Psoas muscle (tissue), 7 donors: ENCODE measurements at regions not wholly inside any gene's neighbourhood (a gene's known extent, or its start where the extent isn't known, plus 50 kb on each side); places are given as distances from the start of the nearest gene placed in this dataset.

ENCODE experiments used
- ATAC-seq, 4 donors: fragments of 200-7000 bp; cut with Tn5 transposase; one replicate each; pipeline ENCODE4 v1.9.1; 2020; ENCODE audit warnings: moderate library complexity in 3 of 4, mild to moderate bottlenecking in 2 of 4
- DNase-seq, 2 donors: peaks; one replicate each; pipeline ENCODE4 v3.0.0-alpha.2; 2020
- H3K27ac ChIP-seq: fragments of 200-600 bp; one replicate; pipeline ENCODE4 v1.8.0; 2022
- H3K27me3 ChIP-seq, 3 donors: fragments of 200-600 bp in 1 of 3; one replicate each; pipeline versions ENCODE4 v1.6.1 to v1.8.0; 2013 to 2022; ENCODE audit warnings: low read length in 2 of 3, mild to moderate bottlenecking in 2 of 3, moderate library complexity in 1 of 3; ENCODE audit not compliant: insufficient read depth in 3 of 3
- H3K36me3 ChIP-seq, 2 donors: fragments of 200-600 bp in 1 of 2; one replicate each; pipeline versions ENCODE4 v1.6.1 to v1.8.0; 2013 to 2022; ENCODE audit warnings: low read depth in 1 of 2, mild to moderate bottlenecking in 1 of 2, moderate library complexity in 1 of 2; ENCODE audit not compliant: insufficient read depth in 1 of 2
- H3K4me1 ChIP-seq: fragments of 200-600 bp; one replicate; pipeline ENCODE4 v1.8.0; 2022
- H3K4me3 ChIP-seq: fragments of 200-600 bp; one replicate; pipeline ENCODE4 v1.8.0; 2022; ENCODE audit warnings: mild to moderate bottlenecking
- H3K9me3 ChIP-seq: fragments of 200-600 bp; one replicate; pipeline ENCODE4 v1.8.0; 2022
- CTCF ChIP-seq: fragments of 200-600 bp; IDR thresholded peaks from one replicate; pipeline ENCODE4 v1.8.0; 2022; ENCODE audit warnings: antibody characterized with exemption
- WGBS, 3 donors: extraction: QIAGEN DNeasy Blood & Tissue Kit; methylation state at CpG; one replicate each; pipeline versions ENCODE4 v1.1.6 to v1.1.7; 2013; 5-methylcytosine and 5-hydroxymethylcytosine counted together
- intact Hi-C, 2 donors: fragments of 100-400 bp; cut with DNase I; formaldehyde crosslinking; loops; one replicate each; pipeline versions ENCODE4 v1.11.0 to v1.14.2; 2022
- donor health status: healthy with polysubstance abuse.
- donor health status: DM: no; HTN: no; CAD: no; lungs with moderate emphysema.
- donor health status: Bipolar disorder and iron deficiency.
- donor health status: healthy.
- donor health status: DM: yes; HTN: yes; CAD: no.
- donor health status: DM: no; HTN: no; CAD: no.
- donor health status: DM: yes; HTN: yes; CAD: no.

GRCh38 chr1:234668577-234668955, 58.6 kb upstream of the IRF2BP2 start:
- no peak overlapping the region for H3K27ac ChIP-seq
- intact Hi-C loops: no loop called here
- H3K4me1 ChIP-seq: no peaks in the 10 kb centered on the region
- H3K9me3 ChIP-seq: no peaks in the 10 kb centered on the region
- H3K27me3 ChIP-seq: peaks cover 0 to 1% (median 0%) of the 10 kb centered on the region in 3 donors
- TF ChIP-seq CTCF: no peak
- WGBS, 3 donors: 86 to 88% (median 87%) methylated on average over 5 of the region's 5 CpGs
- DNase-seq (no peak), ATAC-seq (no peak)
- H3K36me3 ChIP-seq: no peaks in the 10 kb centered on the region
- no peak overlapping the region for H3K4me3 ChIP-seq

- 95 to 97% (median 96%) methylated on average over 2 of the region's 2 CpGs for WGBS, 3 donors
- intact Hi-C loops: no loop called here
Observed at GRCh38 chr1:234667600-234668576, 57.9 kb upstream of the IRF2BP2 start.

GRCh38 chr1:234666761-234667160, 56.8 kb upstream of the IRF2BP2 start:
- intact Hi-C loops: no loop called here
- Histone ChIP-seq H3K4me3 (no peak overlapping the region), H3K4me1 (no peaks in the 10 kb centered on the region), H3K27ac (no peak overlapping the region), H3K27me3 (peaks cover 0 to 1% (median 0%) of the 10 kb centered on the region in 3 donors), H3K9me3 (no peaks in the 10 kb centered on the region), H3K36me3 (no peaks in the 10 kb centered on the region)
- ATAC-seq (no peak), DNase-seq (no peak)
- TF ChIP-seq CTCF: no peak
- WGBS, 3 donors: 67 to 83% (median 70%) methylated on average over 4 of the region's 4 CpGs

More at GRCh38 chr1:234667600-234668576, 57.9 kb upstream of the IRF2BP2 start:
- no peak overlapping the region for H3K4me3 ChIP-seq
- no peaks in the 10 kb centered on the region for H3K36me3 ChIP-seq
- ATAC-seq (no peak), DNase-seq (no peak)
- H3K27ac ChIP-seq: no peak overlapping the region
- H3K9me3 ChIP-seq: no peaks in the 10 kb centered on the region
- H3K4me1 ChIP-seq: no peaks in the 10 kb centered on the region
- H3K27me3 ChIP-seq: peaks cover 0 to 1% (median 0%) of the 10 kb centered on the region in 3 donors
- no peak for TF ChIP-seq CTCF

GRCh38 chr1:234665975-234666605, 56.1 kb upstream of the IRF2BP2 start:
- Histone ChIP-seq H3K27me3 (peaks cover 0 to 1% (median 0%) of the 10 kb centered on the region in 3 donors), H3K36me3 (no peaks in the 10 kb centered on the region), H3K9me3 (no peaks in the 10 kb centered on the region), H3K4me1 (no peaks in the 10 kb centered on the region), H3K27ac (no peak overlapping the region), H3K4me3 (no peak overlapping the region)
- no peak for TF ChIP-seq CTCF
- 88 to 93% (median 90%) methylated on average over 6 of the region's 6 CpGs for WGBS, 3 donors
- ATAC-seq (no peak), DNase-seq (no peak)
- intact Hi-C loops: no loop called here
